GM13976 (cell line): ENCODE measurements at regions not wholly inside any gene's neighbourhood (a gene's known extent, or its start where the extent isn't known, plus 50 kb on each side); places are given as distances from the start of the nearest gene placed in this dataset.

Experiments used
- DNase-seq: peaks from one replicate; pipeline ENCODE4 v3.0.0; 2012; ENCODE audit warnings: low spot score
- CTCF ChIP-seq: IDR thresholded peaks from 2 replicates; pipeline ENCODE4 v1.5.1; 2012; ENCODE audit warnings: borderline replicate concordance, mild to moderate bottlenecking; ENCODE audit not compliant: insufficient read depth; ENCODE audit errors: extremely low read depth, missing control alignments, control extremely low read depth
- in situ Hi-C: fragments of 300-500 bp; cut with MboI; formaldehyde crosslinking; loops from one replicate; pipeline ENCODE4 v1.12.0; 2022; ENCODE audit warnings: low sequenced_read_pairs, mixed read lengths, inconsistent platforms; ENCODE audit not compliant: unreplicated experiment

- no peak for TF ChIP-seq CTCF
- no peak for DNase-seq
- in situ Hi-C loops = no loop called here
Measured at GRCh38 chr17:14405189-14405588, 104.3 kb downstream of the HS3ST3B1 start.
